NCI-H510A (cell line): ENCODE measurements at regions not wholly inside any gene's neighbourhood (a gene's known extent, or its start where the extent isn't known, plus 50 kb on each side); places are given as distances from the start of the nearest gene placed in this dataset.

ENCODE experiments used
- DNase-seq: peaks from one replicate; lab custom pipeline; 2025; lab: John Stamatoyannopoulos, UW

DNA sequence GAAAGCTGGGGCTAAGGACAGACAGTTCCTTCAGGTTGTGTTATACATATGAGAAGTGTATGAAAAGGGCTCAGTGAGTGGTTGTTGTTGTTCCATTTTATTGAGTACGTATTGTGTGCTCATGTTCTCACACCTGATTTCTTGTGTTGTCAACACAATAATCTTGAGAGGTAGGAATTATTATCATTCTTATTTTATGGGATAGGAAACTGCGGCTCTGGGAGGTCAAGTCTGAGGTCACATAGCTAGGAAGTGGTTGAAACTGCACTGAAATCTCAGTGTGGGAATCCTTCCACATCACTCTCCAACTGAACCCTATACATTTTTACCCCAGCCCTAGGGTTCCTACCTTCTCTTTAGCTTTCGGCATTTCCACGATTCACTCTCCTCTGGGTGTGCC lies 124.2 kb upstream of the CXCR4 start:
- DNase-seq, result no peak

GRCh38 chr2:136239079-136239685 lies 121.2 kb upstream of the CXCR4 start:
- no peak for DNase-seq

- DNase-seq, result no peak
These were observed 120.5 kb upstream of the CXCR4 start for GRCh38 chr2:136238286-136239078.

DNA sequence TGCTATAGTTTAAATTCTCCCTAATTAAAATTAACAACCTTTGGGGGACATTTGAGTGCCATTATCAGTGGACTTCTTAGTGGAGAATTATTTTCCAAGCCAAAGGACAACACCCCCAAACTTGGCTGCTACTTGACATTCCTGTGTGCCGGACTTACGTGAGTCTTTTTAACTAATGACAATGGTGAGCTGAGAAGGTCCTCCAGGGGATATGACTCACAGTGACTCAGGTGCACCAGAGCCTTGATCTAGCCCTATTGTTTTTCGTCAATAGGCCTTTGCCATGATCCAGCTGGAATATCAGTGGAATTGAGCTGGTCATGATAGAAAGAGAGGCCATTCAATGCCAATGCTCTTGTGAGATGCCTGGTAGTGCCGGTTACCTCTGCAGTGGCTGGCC lies 118.1 kb upstream of the CXCR4 start:
- no peak for DNase-seq

GRCh38 chr2:136235546-136235945 lies 117.6 kb upstream of the CXCR4 start:
- DNase-seq, result no peak

GRCh38 chr2:136234261-136234660 lies 116.3 kb upstream of the CXCR4 start:
- no peak for DNase-seq

DNA sequence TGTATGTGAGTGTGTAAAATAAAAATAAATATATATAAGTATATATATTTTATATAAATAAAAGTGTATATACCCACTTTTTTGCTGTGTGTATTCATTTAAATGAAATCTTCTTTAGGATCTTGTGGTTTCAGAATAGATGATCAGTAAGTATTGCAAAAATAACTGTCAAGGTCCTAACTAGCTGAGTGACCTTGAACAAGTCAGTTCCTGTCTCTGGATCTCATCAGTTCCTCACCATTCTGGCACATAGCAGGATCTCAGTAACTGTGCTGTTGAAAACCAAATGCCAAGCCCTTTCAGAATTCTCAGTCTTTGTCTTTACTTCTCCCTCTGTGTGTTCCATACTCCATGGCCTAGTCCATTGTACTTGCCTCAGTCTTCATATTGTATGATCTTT lies 115.3 kb upstream of the CXCR4 start:
- no peak for DNase-seq

DNA sequence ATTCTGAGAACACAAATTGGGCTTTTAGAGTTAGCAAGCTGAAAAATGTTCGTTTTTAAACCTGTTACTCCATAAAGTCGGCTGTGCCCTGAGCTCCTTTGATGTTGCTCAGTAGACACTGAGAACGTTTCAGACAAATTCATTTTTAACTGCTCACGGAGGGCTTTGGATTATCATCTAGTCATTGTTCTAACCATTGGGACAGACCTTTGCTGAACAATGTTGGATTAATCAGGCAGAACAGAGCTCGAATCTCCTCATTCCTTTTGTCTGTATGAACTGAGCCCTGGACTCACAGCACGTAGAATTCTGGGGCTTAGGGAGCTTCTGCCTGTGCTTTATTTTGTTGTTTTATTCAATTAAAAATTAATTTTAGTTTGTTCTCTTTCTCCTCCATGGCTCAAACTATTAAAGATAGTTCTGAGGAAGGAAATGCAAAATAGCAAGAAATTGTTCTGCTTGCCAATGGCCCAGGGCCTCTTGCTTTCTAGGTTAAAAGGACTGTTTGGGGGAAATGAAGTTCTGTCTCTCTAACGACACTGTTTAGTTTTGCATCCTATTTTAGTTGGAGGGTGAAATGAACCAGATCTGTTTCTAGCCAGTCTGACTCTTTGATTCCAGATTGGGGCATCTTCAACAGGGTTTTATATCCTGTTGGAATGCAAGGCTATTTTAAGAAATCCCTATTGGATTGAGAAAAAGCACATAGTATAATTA lies 114.7 kb upstream of the CXCR4 start:
- DNase-seq, result no peak

- DNase-seq, result no peak
These were observed 112.5 kb upstream of the CXCR4 start for GRCh38 chr2:136230464-136230863.

GRCh38 chr2:136226903-136227302 lies 109.0 kb upstream of the CXCR4 start:
- no peak for DNase-seq

DNA sequence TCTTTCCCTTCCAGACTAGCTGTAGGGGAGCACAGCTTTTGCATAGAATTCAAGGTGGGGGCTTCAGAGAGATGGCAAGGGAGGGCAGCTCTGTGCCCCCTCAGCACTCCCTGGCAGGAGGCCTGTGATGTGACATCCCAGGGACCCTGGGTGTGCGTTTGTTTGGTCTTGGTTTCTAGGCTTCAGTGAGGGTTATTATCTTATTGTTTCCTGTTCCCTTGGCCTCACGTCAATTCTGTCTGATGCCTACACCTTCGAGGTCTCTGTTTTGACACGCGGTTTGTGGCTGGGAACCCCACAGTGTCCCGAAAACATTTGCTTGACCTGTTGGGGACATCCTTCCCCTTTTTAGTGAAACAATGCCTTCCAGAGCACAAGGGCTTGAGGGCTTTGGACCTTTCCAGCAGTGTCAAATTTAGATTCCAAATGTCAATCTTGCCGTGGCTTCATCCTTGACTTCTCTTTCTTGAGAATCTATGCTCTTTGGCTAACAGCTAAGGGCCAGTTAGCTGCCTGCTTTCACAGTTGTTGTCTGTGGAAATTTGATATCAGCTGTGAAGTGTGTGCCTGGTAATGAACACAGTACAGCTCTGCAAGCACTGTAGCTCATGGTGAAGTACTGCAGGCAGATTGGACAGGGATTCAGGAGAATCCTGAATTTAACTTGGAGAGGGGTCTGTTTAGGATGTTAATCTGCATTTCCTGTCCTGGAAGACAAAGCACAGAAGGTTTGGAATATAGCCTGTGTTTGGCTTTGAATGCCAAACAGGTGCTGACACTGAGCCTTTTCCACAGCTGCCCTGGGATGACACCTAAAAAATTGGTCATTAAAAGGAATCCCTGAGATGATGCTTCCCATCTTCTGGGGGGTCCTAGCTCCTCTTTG lies 108.2 kb upstream of the CXCR4 start:
- DNase-seq, result no peak

- no peak for DNase-seq
These were observed 105.3 kb upstream of the CXCR4 start for GRCh38 chr2:136223274-136223673.

DNA sequence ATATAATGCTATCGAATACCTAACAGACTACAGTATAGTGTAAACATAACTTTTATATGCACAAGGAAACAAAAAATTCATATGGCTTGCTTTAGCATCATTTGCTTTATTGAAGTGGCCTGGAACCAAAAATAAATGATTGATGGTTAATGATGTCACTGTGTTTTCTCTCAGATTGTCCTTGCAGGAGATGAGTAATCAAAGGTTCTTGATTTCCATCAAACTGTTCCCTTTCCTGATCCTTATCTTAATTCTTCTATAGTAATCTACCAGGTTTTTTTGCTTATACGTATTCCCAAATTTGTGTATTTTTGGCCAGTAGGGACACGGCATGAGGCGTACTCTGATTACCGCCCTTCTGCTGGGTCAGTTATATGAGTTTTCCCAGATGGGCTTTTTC lies 104.9 kb upstream of the CXCR4 start:
- no peak for DNase-seq

DNA sequence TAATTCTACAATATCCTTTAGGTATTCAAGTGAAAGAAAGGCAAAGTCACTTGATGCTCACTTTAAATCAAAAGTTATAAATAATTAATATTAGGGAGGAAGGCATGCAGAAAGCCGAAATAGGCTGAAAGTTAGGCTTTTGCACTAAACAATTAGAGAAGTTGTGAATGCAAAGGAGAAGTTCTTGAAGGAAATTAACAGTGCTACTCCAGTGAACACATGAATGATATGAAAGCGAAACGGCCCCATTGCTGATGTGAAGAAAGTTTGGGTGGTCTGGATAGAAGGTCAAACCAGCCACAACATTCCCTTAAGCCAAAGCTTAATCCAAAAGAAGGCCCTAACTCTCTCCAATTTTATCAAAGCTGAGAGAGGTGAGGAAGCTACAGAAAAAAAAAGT lies 103.1 kb upstream of the CXCR4 start:
- no peak for DNase-seq

GRCh38 chr2:136219963-136220362 lies 102.0 kb upstream of the CXCR4 start:
- DNase-seq, result no peak

GRCh38 chr2:136219341-136219740 lies 101.4 kb upstream of the CXCR4 start:
- DNase-seq, result no peak

DNA sequence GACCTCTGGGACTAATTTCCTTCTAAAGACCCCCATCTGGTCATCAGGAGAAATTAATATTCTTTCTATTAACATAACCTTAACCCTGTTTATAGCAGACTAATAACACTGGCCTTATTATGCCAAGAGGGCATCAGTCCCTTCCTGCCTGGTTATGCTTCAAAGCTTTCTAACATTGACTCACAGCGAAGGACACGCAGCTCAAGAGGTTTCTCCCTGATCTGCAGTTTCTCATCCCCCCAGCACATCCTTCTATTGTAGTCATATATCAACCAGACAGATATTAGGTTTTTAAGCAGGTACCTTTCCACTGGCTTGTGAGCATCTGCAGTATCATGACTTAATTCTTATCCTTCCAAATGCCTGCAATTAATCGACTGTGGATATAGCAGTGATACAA lies 100.0 kb upstream of the CXCR4 start:
- DNase-seq, result no peak

DNA sequence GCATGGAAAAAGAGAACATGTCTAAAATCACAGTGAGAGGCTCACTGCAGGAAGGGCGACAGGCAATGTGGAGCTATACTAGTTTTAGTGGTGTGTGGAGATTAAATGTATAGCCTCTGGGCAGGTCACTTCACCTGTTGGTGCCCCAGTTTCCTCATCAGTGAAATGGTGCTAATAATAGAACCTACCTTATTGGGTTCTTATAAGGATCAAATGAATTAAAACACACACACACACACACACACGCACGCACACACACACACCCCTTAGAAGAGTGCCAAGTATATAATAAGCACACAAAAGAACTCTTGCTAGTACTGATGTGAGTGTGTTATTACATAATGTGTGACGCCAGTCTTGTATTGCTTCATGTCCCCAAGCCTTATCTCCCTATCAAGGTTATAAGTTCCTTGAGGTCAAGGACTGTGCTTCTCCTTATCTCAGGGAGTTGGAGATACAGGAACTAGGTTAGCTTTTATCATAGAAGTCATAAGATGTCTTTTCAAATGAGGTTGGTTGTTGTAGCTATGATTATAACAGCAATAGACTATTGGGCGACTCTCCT lies 98.0 kb upstream of the CXCR4 start:
- no peak for DNase-seq

DNA sequence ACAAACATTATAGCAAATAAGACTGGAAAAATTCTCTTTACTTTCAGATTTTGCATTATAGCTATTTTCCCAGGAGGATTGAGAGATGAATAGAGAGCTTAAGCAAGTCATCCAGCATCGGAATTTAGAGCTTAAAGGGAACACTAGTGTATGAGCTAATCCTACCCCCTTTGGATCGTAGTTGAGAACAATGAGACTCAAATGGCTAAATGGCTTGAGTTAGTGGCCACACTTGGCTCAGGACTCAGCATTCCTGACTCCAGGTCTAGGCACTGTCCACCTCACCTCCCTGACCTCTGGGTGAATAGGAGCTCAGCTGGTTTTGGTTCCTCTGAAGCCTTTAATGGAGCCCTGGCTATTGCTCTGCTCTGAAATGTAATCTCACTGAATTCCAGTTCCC lies 97.5 kb upstream of the CXCR4 start:
- no peak for DNase-seq

GRCh38 chr2:136214307-136215200 lies 96.6 kb upstream of the CXCR4 start:
- no peak for DNase-seq

DNA sequence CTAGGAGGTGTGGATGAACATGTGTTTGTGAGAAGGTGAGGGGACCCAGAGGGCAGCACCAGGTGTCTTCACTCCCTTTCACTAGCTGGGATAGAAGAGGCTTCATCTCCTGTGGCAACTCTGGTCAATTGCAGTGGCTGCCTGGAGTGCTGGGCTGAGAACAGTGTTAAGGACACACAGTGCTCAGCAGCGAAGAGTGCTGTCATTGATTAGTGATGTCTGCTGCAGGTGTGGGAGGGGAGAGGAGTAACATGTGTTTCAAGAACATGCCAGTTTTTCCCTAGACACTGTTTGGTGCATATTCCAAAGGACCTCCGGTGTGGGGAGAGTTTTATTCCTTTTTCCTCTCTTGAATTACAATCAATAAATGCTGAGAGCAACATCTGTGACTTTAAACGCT lies 95.9 kb upstream of the CXCR4 start:
- DNase-seq, result no peak
